MCF 10A (cell line): ENCODE measurements at regions not wholly inside any gene's neighbourhood (a gene's known extent, or its start where the extent isn't known, plus 50 kb on each side); places are given as distances from the start of the nearest gene placed in this dataset.

Source experiments
- BruUV-seq: library from RNA; stranded (reverse); fragments of 400-500 nt; replicated peaks from 2 replicates; lab custom pipeline; 2021; lab: Mats Ljungman, UMichigan
- CTCF ChIA-PET: fragments of 300-600 bp; sonication (Branson Sonifier 250); formaldehyde crosslinking; extraction: SDS; loops from one replicate; lab custom pipeline; 2021; ENCODE audit warnings: antibody characterized with exemption, inconsistent platforms; lab: Yijun Ruan, JAX
- POLR2A ChIA-PET: fragments of 300-600, 350-650 bp; sonication (Branson Sonifier 250); formaldehyde crosslinking; extraction: SDS; loops from one replicate; lab custom pipeline; 2020; ENCODE audit warnings: antibody characterized with exemption, inconsistent platforms; lab: Yijun Ruan, JAX
- DNase-seq: peaks from one replicate; pipeline ENCODE4 v3.0.0-alpha.2; 2018; ENCODE audit not compliant: unreplicated experiment
- H3K27ac Mint-ChIP-seq: one replicate; pipeline ENCODE4 v1.8.0; 2022; ENCODE audit warnings: mild to moderate bottlenecking, low read depth, mixed read lengths; ENCODE audit not compliant: unreplicated experiment
- H3K27me3 Mint-ChIP-seq: one replicate; pipeline ENCODE4 v1.8.0; 2022; ENCODE audit warnings: mixed read lengths; ENCODE audit not compliant: insufficient read depth, unreplicated experiment
- H3K36me3 Mint-ChIP-seq: one replicate; pipeline ENCODE4 v1.8.0; 2022; ENCODE audit warnings: mild to moderate bottlenecking, moderate library complexity, mixed read lengths; ENCODE audit not compliant: insufficient read depth, unreplicated experiment
- H3K4me1 Mint-ChIP-seq: one replicate; pipeline ENCODE4 v1.8.0; 2022; ENCODE audit warnings: mixed read lengths; ENCODE audit not compliant: insufficient read depth, unreplicated experiment
- H3K4me3 Mint-ChIP-seq: one replicate; pipeline ENCODE4 v1.8.0; 2022; ENCODE audit warnings: mild to moderate bottlenecking, moderate library complexity, mixed read lengths; ENCODE audit not compliant: unreplicated experiment
- H3K9me3 Mint-ChIP-seq: one replicate; pipeline ENCODE4 v1.8.0; 2022; ENCODE audit warnings: mixed read lengths; ENCODE audit not compliant: unreplicated experiment
- CTCF ChIP-seq: fragments of 200-600 bp; IDR thresholded peaks from one replicate; pipeline ENCODE4 v1.8.0; 2022; ENCODE audit warnings: antibody characterized with exemption, mild to moderate bottlenecking; ENCODE audit not compliant: unreplicated experiment
- intact Hi-C: fragments of 100-400 bp; cut with micrococcal nuclease; formaldehyde crosslinking; loops from 2 replicates; pipeline ENCODE4 v1.14.1; 2022

- DNase-seq: peak; percentile 7
- POLR2A ChIA-PET: no interaction called here
- no peaks in the 10 kb centered on the region for H3K4me1 Mint-ChIP-seq
- TF ChIP-seq CTCF: no peak
- intact Hi-C loops: no loop called here
- CTCF ChIA-PET: interaction anchor here (0.6 to 0.9 kb wide), 7 partner anchors 246 to 446 kb away, joined by 3 to 4 read pairs (median 3); no protein-coding TSS in a partner anchor
- H3K27ac Mint-ChIP-seq: no peak overlapping the region
- no TSS peak for BruUV-seq
- H3K36me3 Mint-ChIP-seq: no peaks in the 10 kb centered on the region
- no peak overlapping the region for H3K4me3 Mint-ChIP-seq
- H3K9me3 Mint-ChIP-seq: peaks cover 16% of the 10 kb centered on the region
- no peaks in the 10 kb centered on the region for H3K27me3 Mint-ChIP-seq
Observed at GRCh38 chr11:71086687-71087258, 165.6 kb downstream of the SHANK2 start.

GRCh38 chr11:71084306-71085012 is 167.9 kb downstream of the SHANK2 start:
- Mint-ChIP-seq H3K4me1 (no peaks in the 10 kb centered on the region), H3K27ac (no peak overlapping the region), H3K36me3 (no peaks in the 10 kb centered on the region), H3K4me3 (no peak overlapping the region), H3K27me3 (no peaks in the 10 kb centered on the region), H3K9me3 (peaks cover 18% of the 10 kb centered on the region)
- DNase-seq: no peak
- ChIA-PET CTCF (no interaction called here), POLR2A (interaction anchor here (0.7 kb wide), 1 partner anchor 298 kb away, joined by 3 read pairs; no protein-coding TSS in a partner anchor)
- TF ChIP-seq CTCF: no peak
- intact Hi-C loops: no loop called here
- no TSS peak for BruUV-seq

- H3K27me3 Mint-ChIP-seq: no peaks in the 10 kb centered on the region
- TF ChIP-seq CTCF: no peak
- ChIA-PET POLR2A (no interaction called here), CTCF (interaction anchor here (1.0 kb wide), 1 partner anchor 629 kb away, joined by 3 read pairs; no protein-coding TSS in a partner anchor)
- BruUV-seq: no TSS peak
- intact Hi-C loops: no loop called here
- no peak for DNase-seq
- H3K36me3 Mint-ChIP-seq: no peaks in the 10 kb centered on the region
- no peak overlapping the region for H3K4me3 Mint-ChIP-seq
- peaks cover 14% of the 10 kb centered on the region for H3K9me3 Mint-ChIP-seq
- no peak overlapping the region for H3K27ac Mint-ChIP-seq
- H3K4me1 Mint-ChIP-seq: no peaks in the 10 kb centered on the region
Observed at GRCh38 chr11:71083105-71083504, 169.3 kb downstream of the SHANK2 start.

GRCh38 chr11:71082454-71082853 is 169.9 kb downstream of the SHANK2 start:
- DNase-seq: no peak
- Mint-ChIP-seq H3K9me3 (peaks cover 14% of the 10 kb centered on the region), H3K4me1 (no peaks in the 10 kb centered on the region), H3K27ac (no peak overlapping the region), H3K27me3 (no peaks in the 10 kb centered on the region), H3K36me3 (no peaks in the 10 kb centered on the region), H3K4me3 (no peak overlapping the region)
- CTCF ChIA-PET: interaction anchor here (0.6 kb wide), 1 partner anchor 447 kb away, joined by 3 read pairs; no protein-coding TSS in a partner anchor
- POLR2A ChIA-PET: no interaction called here
- BruUV-seq: no TSS peak
- TF ChIP-seq CTCF: no peak
- intact Hi-C loops: no loop called here
